SK-N-SH (cell line): ENCODE measurements at regions not wholly inside any gene's neighbourhood (a gene's known extent, or its start where the extent isn't known, plus 50 kb on each side); places are given as distances from the start of the nearest gene placed in this dataset.

Source experiments
- CTCF ChIA-PET: fragments of 300-600, 350-600 bp; formaldehyde crosslinking; extraction: SDS; loops from one replicate; lab custom pipeline; 2021; lab: Yijun Ruan, JAX
- POLR2A ChIA-PET: fragments of 350-600 bp; sonication (Branson Sonifier 250); formaldehyde crosslinking; extraction: SDS; loops from one replicate; lab custom pipeline; 2020; ENCODE audit warnings: antibody characterized with exemption, inconsistent platforms; lab: Yijun Ruan, JAX
- DNase-seq: peaks from one replicate; pipeline ENCODE4 v3.0.0; 2012
- H2AFZ ChIP-seq: fragments of 200-600 bp; sonication (generic); 2 replicates; pipeline ENCODE4 v1.8.1; 2016; ENCODE audit warnings: antibody characterized with exemption, mild to moderate bottlenecking, low read depth
- H3F3A ChIP-seq: fragments of 200-600 bp; sonication (generic); replicated peaks from 2 replicates; pipeline ENCODE3; 2016; ENCODE audit warnings: antibody characterized with exemption, mild to moderate bottlenecking; ENCODE audit not compliant: insufficient read depth
- H3K27ac ChIP-seq, 2 experiments: fragments of 200-500 bp in 1 of 2; fragments of 200-600 bp in 1 of 2; sonication (Bioruptor generic) in 1 of 2; sonication (generic), shearing (Covaris generic) in 1 of 2; 2 replicates each; pipeline versions ENCODE4 v1.5.1 to v1.6.1; 2014 to 2016; ENCODE audit warnings: low read depth in 2 of 2, inconsistent platforms in 1 of 2, low read length in 1 of 2, mild to moderate bottlenecking in 1 of 2, mixed read lengths in 1 of 2
- H3K27me3 ChIP-seq: fragments of 200-600 bp; sonication (generic), shearing (Covaris generic); 2 replicates; pipeline ENCODE4 v1.6.1; 2016; ENCODE audit warnings: mixed run types; ENCODE audit not compliant: insufficient read depth
- H3K36me3 ChIP-seq, 2 experiments: fragments of 200-500 bp in 1 of 2; fragments of 200-600 bp in 1 of 2; sonication (Bioruptor generic) in 1 of 2; sonication (generic) in 1 of 2; replicated peaks in 1 of 2; 2 replicates each; pipeline versions ENCODE3 to v1.5.1; 2014 to 2016; ENCODE audit warnings: low read length in 1 of 2, mild to moderate bottlenecking in 1 of 2; ENCODE audit not compliant: insufficient read depth in 2 of 2, control insufficient read depth in 1 of 2
- H3K4me1 ChIP-seq, 2 experiments: fragments of 200-500 bp in 1 of 2; fragments of 200-600 bp in 1 of 2; sonication (Bioruptor generic) in 1 of 2; sonication (generic), shearing (Covaris generic) in 1 of 2; 2 replicates each; pipeline versions ENCODE4 v1.5.1 to v1.6.1; 2014 to 2016; ENCODE audit warnings: low read depth in 1 of 2, low read length in 1 of 2, mixed run types in 1 of 2; ENCODE audit not compliant: insufficient read depth in 2 of 2, control insufficient read depth in 1 of 2
- H3K4me2 ChIP-seq: fragments of 200-600 bp; sonication (generic), shearing (Covaris generic); 2 replicates; pipeline ENCODE4 v1.6.1; 2017; ENCODE audit warnings: mixed run types
- H3K4me3 ChIP-seq, 2 experiments: fragments of 200-500 bp in 1 of 2; fragments of 200-600 bp in 1 of 2; sonication (Bioruptor generic) in 1 of 2; sonication (generic), shearing (Covaris generic) in 1 of 2; 2 replicates each; pipeline versions ENCODE4 v1.5.1 to v1.8.1; 2014 to 2016; ENCODE audit warnings: low read depth in 2 of 2, inconsistent platforms in 1 of 2, low read length in 1 of 2, mild to moderate bottlenecking in 1 of 2, mixed read lengths in 1 of 2, moderate library complexity in 1 of 2
- H3K79me2 ChIP-seq: fragments of 200-600 bp; sonication (generic); 2 replicates; pipeline ENCODE4 v1.8.1; 2017; ENCODE audit warnings: mild to moderate bottlenecking; ENCODE audit not compliant: insufficient read depth
- H3K9ac ChIP-seq: fragments of 200-600 bp; sonication (generic); 2 replicates; pipeline ENCODE4 v1.6.1; 2017; ENCODE audit warnings: mixed run types
- H3K9me2 ChIP-seq: fragments of 200-600 bp; sonication (generic); 2 replicates; pipeline ENCODE4 v1.6.1; 2017; ENCODE audit warnings: mixed run types
- H3K9me3 ChIP-seq: fragments of 200-600 bp; sonication (generic); 2 replicates; pipeline ENCODE4 v1.6.1; 2017; ENCODE audit warnings: mixed run types, mild to moderate bottlenecking, moderate library complexity
- H4K20me1 ChIP-seq: fragments of 200-600 bp; sonication (generic); 2 replicates; pipeline ENCODE4 v1.6.1; 2017; ENCODE audit warnings: mild to moderate bottlenecking, mixed run types; ENCODE audit not compliant: insufficient read depth
- ELF1 ChIP-seq: IDR thresholded peaks from 2 replicates; pipeline ENCODE4 v1.4.0; 2012
- EP300 ChIP-seq, 2 experiments: IDR thresholded peaks; 2 replicates each; pipeline versions ENCODE4 v1.4.0 to v1.6.1; 2012; ENCODE audit warnings: borderline replicate concordance in 1 of 2, low read depth in 1 of 2, low read length in 1 of 2
- FOSL2 ChIP-seq: IDR thresholded peaks from 2 replicates; pipeline ENCODE4 v1.4.0; 2012; ENCODE audit warnings: low read depth, mild to moderate bottlenecking, moderate library complexity, borderline replicate concordance
- FOXJ3 ChIP-seq: sonication (generic); formaldehyde crosslinking; IDR thresholded peaks from 2 replicates; pipeline ENCODE4 v1.5.1; 2020; ENCODE audit warnings: mild to moderate bottlenecking, missing genetic modification reagents
- GABPA ChIP-seq: IDR thresholded peaks from 2 replicates; pipeline ENCODE4 v1.4.0; 2012; ENCODE audit warnings: low read depth, mild to moderate bottlenecking
- GATA2 ChIP-seq: sonication (generic); formaldehyde crosslinking; IDR thresholded peaks from 2 replicates; pipeline ENCODE4 v1.5.0; 2020; ENCODE audit warnings: mild to moderate bottlenecking, missing genetic modification reagents
- JUND ChIP-seq: IDR thresholded peaks from 2 replicates; pipeline ENCODE4 v1.4.0; 2012
- MEF2A ChIP-seq: IDR thresholded peaks from 2 replicates; pipeline ENCODE4 v1.4.0; 2012; ENCODE audit warnings: low read depth, borderline replicate concordance
- MXI1 ChIP-seq: IDR thresholded peaks from 2 replicates; pipeline ENCODE4 v1.6.1; 2012; ENCODE audit warnings: mild to moderate bottlenecking, low read depth, low read length, improper control_type of control experiment
- NFIC ChIP-seq: IDR thresholded peaks from 2 replicates; pipeline ENCODE4 v1.4.0; 2012; ENCODE audit warnings: borderline replicate concordance
- NRF1 ChIP-seq: IDR thresholded peaks from 2 replicates; pipeline ENCODE4 v1.6.1; 2012; ENCODE audit warnings: low read depth, mild to moderate bottlenecking, low read length
- POLR2AphosphoS5 ChIP-seq: IDR thresholded peaks from 2 replicates; pipeline ENCODE4 v1.6.1; 2012; ENCODE audit warnings: low read depth, low read length
- RXRA ChIP-seq: IDR thresholded peaks from 2 replicates; pipeline ENCODE4 v1.4.0; 2012; ENCODE audit warnings: low read depth, mild to moderate bottlenecking, borderline replicate concordance
- TAF1 ChIP-seq: IDR thresholded peaks from 2 replicates; pipeline ENCODE4 v1.6.1; 2012; ENCODE audit warnings: low read depth, mild to moderate bottlenecking, low read length, moderate library complexity, borderline replicate concordance
- TCF12 ChIP-seq: IDR thresholded peaks from 2 replicates; pipeline ENCODE4 v1.4.0; 2012
- TEAD4 ChIP-seq: IDR thresholded peaks from 2 replicates; pipeline ENCODE4 v1.4.0; 2012; ENCODE audit warnings: mild to moderate bottlenecking, borderline replicate concordance; ENCODE audit not compliant: insufficient read depth
- WGBS: methylation state at CpG from one replicate; pipeline ENCODE4 v1.1.6; 2017; ENCODE audit warnings: low lambda C conversion rate; 5-methylcytosine and 5-hydroxymethylcytosine counted together
- TF ChIP-seq, protein P1 (sequence below): fragments of 150-350 bp; IDR thresholded peaks from 2 replicates; pipeline ENCODE4 v1.6.1; 2017; ENCODE audit warnings: antibody characterized with exemption, low read length, low read depth, borderline replicate concordance
- TF ChIP-seq, protein P2 (sequence below): IDR thresholded peaks from 2 replicates; pipeline ENCODE4; 2012
- TF ChIP-seq, protein P3 (sequence below): IDR thresholded peaks from 2 replicates; pipeline ENCODE4 v1.4.0; 2012; ENCODE audit warnings: low read depth, borderline replicate concordance
- TF ChIP-seq, protein P4 (sequence below): fragments of 150-350 bp; IDR thresholded peaks from 2 replicates; pipeline ENCODE4 v1.6.1; 2016; ENCODE audit warnings: mild to moderate bottlenecking, low read depth, low read length

DNA sequence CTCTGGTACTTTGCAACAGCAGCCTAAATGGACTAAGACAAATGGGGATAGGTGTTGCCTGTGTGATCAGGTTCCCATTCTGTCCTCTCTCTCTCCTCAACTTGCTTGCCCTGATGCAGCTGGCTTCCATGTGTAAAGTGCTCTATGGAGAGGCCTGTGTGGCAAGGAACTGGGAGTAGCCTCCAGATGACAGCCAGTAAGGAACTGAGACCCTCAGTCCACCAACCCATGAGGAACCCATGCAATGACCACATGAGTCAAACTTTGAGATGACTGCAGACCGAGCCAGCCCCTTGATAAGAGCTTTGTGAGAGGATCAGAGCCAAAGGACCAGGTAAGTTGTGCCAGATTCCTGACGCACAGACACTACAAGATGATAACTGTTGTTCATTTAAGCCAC, 74.6 kb upstream of the ADPGK start:
- no peak for DNase-seq
- 34% methylated on average over 2 of the region's 2 CpGs for WGBS
- Histone ChIP-seq H3K9me2 (no peaks in the 10 kb centered on the region), H3K9ac (no peak overlapping the region), H3K27me3 (no peaks in the 10 kb centered on the region; the same call in 1 of the 2 replicates), H3K4me1 (no peaks in the 10 kb centered on the region), H4K20me1 (no peaks in the 10 kb centered on the region), H3K79me2 (no peaks in the 10 kb centered on the region), H3K27ac (no peak overlapping the region), H2AFZ (no peak overlapping the region), H3K9me3 (no peaks in the 10 kb centered on the region), H3K4me2 (no peak overlapping the region), H3K4me3 (no peak overlapping the region), H3F3A (no peaks in the 10 kb centered on the region), H3K36me3 (no peaks in the 10 kb centered on the region)
- TF ChIP-seq EP300 (IDR thresholded peaks at IDR 0.05; ENCODE audit: borderline replicate concordance in 1 of 2, low read depth in 1 of 2, low read length in 1 of 2) (no peak), MXI1 (no peak), POLR2AphosphoS5 (no peak), FOXJ3 (CRISPR knock-in tag) (no peak), NRF1 (no peak)
- TF ChIP-seq, protein P1, sequence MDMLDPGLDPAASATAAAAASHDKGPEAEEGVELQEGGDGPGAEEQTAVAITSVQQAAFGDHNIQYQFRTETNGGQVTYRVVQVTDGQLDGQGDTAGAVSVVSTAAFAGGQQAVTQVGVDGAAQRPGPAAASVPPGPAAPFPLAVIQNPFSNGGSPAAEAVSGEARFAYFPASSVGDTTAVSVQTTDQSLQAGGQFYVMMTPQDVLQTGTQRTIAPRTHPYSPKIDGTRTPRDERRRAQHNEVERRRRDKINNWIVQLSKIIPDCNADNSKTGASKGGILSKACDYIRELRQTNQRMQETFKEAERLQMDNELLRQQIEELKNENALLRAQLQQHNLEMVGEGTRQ: no peak
- TF ChIP-seq, protein P2, sequence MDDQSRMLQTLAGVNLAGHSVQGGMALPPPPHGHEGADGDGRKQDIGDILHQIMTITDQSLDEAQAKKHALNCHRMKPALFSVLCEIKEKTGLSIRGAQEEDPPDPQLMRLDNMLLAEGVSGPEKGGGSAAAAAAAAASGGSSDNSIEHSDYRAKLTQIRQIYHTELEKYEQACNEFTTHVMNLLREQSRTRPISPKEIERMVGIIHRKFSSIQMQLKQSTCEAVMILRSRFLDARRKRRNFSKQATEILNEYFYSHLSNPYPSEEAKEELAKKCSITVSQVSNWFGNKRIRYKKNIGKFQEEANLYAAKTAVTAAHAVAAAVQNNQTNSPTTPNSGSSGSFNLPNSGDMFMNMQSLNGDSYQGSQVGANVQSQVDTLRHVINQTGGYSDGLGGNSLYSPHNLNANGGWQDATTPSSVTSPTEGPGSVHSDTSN: no peak
- TF ChIP-seq, protein P3, sequence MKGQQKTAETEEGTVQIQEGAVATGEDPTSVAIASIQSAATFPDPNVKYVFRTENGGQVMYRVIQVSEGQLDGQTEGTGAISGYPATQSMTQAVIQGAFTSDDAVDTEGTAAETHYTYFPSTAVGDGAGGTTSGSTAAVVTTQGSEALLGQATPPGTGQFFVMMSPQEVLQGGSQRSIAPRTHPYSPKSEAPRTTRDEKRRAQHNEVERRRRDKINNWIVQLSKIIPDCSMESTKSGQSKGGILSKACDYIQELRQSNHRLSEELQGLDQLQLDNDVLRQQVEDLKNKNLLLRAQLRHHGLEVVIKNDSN: no peak
- POLR2A ChIA-PET: no interaction called here
- CTCF ChIA-PET: no interaction called here

DNA sequence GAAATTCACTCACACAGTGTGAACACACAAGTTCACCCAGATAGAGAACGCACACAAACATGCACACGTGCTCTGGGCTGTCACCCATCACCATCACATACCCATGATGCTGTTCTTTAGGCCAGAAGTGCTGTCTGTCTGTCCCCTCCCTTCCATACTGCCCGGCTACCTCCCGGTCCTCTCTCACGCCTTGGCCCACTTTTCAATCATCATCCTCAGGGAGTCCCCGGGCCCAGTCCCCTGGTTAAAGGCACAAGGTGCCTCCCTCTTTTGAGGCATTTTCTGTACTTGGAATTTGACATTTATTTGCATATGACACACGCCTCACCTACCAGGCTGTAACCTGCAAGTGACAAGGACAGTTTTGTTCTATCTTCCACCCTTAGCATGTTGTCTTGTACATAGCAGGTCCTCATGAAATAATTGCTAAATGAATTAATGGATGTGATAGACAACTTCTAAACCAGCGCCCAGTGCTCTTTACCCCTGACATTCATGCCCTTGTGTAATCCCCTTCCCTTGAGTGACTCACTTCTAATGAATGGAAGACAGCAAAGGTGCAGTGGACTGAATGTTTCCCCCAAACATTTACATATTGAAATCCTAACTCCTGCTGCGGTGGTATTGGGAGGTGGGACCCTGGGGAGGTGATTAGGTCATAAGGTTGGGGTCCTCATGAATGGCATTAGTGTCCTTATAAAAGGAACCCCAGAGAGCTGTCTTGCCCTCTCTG, 73.9 kb upstream of the ADPGK start:
- Histone ChIP-seq H4K20me1 (no peaks in the 10 kb centered on the region), H3K4me1 (no peaks in the 10 kb centered on the region), H3K4me3 (no peak overlapping the region), H3K9me3 (no peaks in the 10 kb centered on the region), H3K27ac (no peak overlapping the region), H3F3A (no peaks in the 10 kb centered on the region), H3K9ac (no peak overlapping the region), H3K27me3 (no peaks in the 10 kb centered on the region; the same call in 1 of the 2 replicates), H3K79me2 (no peaks in the 10 kb centered on the region), H3K4me2 (no peak overlapping the region), H2AFZ (no peak overlapping the region), H3K9me2 (no peaks in the 10 kb centered on the region), H3K36me3 (no peaks in the 10 kb centered on the region)
- WGBS: 48% methylated on average over 9 of the region's 9 CpGs
- ChIA-PET POLR2A (no interaction called here), CTCF (no interaction called here)
- DNase-seq: no peak
- TF ChIP-seq MXI1 (no peak), NFIC (no peak), ELF1 (no peak), TCF12 (no peak), GABPA (no peak), GATA2 (CRISPR knock-in tag) (no peak), TAF1 (no peak), JUND (no peak), TEAD4 (no peak), RXRA (no peak), FOSL2 (no peak), POLR2AphosphoS5 (no peak), MEF2A (no peak)
- TF ChIP-seq, protein P4, sequence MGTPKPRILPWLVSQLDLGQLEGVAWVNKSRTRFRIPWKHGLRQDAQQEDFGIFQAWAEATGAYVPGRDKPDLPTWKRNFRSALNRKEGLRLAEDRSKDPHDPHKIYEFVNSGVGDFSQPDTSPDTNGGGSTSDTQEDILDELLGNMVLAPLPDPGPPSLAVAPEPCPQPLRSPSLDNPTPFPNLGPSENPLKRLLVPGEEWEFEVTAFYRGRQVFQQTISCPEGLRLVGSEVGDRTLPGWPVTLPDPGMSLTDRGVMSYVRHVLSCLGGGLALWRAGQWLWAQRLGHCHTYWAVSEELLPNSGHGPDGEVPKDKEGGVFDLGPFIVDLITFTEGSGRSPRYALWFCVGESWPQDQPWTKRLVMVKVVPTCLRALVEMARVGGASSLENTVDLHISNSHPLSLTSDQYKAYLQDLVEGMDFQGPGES: no peak
- TF ChIP-seq, protein P3: no peak
